GM12872 (cell line): ENCODE measurements at regions not wholly inside any gene's neighbourhood (a gene's known extent, or its start where the extent isn't known, plus 50 kb on each side); places are given as distances from the start of the nearest gene placed in this dataset.

ENCODE experiments used
- TF ChIP-seq, protein P1 (sequence below): IDR thresholded peaks from 3 replicates; pipeline ENCODE4 v1.5.1; 2011; ENCODE audit warnings: low read depth, mild to moderate bottlenecking, low read length, moderate library complexity; ENCODE audit not compliant: insufficient read depth

DNA sequence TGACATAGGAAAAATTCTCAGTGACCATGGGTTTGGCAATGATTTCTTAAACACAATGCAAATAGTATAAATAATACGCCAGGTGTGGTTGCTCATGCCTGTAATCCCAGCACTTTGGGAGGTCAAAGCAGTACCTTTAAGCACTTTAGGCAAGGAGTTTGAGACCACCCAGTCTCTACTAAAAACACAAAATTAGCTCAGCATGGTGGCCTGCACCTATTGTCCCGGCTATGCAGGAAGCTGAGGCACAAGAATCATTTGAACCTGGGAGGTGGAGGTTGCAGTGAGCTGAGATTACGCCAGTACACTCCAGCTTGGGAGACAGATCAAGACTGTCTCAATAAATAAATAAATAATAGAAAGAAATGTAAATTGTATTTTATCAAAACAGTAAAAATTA is 356.5 kb upstream of the SLITRK6 start:
- TF ChIP-seq, protein P1, sequence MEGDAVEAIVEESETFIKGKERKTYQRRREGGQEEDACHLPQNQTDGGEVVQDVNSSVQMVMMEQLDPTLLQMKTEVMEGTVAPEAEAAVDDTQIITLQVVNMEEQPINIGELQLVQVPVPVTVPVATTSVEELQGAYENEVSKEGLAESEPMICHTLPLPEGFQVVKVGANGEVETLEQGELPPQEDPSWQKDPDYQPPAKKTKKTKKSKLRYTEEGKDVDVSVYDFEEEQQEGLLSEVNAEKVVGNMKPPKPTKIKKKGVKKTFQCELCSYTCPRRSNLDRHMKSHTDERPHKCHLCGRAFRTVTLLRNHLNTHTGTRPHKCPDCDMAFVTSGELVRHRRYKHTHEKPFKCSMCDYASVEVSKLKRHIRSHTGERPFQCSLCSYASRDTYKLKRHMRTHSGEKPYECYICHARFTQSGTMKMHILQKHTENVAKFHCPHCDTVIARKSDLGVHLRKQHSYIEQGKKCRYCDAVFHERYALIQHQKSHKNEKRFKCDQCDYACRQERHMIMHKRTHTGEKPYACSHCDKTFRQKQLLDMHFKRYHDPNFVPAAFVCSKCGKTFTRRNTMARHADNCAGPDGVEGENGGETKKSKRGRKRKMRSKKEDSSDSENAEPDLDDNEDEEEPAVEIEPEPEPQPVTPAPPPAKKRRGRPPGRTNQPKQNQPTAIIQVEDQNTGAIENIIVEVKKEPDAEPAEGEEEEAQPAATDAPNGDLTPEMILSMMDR, result no peak

DNA sequence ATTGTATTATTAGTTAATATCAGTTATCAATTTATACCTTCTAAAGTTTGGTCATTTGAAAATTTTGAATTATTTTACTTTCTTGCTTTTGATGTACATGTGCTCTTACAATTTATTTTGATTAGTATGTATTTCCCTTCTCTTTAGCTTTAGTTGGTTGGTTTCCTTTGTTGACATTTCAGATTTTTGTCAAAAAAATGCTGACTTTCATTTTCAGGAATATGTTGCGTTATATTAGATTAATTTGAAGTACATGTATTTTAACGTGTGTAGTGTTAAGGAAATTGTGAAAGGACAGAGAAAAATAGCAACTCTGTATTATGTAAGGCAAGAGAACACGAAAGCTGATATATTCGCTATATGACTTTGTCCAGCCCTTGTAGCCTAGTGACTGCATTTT is 342.9 kb upstream of the SLITRK6 start:
- TF ChIP-seq, protein P1, result no peak

DNA sequence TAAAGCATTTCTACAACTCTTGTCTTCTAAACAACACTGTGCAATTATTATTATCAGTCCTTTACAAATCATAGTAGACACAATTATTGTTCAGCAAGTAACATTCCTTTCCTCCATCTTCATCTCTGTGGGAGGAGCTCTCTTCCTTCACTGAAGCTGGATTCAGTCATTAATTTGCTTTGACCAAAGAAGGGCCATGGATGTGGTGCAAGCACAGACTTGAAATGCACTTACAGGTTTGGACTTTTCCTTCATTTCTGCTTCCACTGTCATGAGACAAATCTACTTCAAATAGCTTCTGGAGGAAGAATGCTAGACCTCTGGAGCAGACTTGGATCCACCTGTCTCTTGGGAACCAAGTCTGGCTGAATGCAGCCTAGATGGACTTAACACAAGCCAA is 336.6 kb upstream of the SLITRK6 start:
- TF ChIP-seq, protein P1, result no peak

DNA sequence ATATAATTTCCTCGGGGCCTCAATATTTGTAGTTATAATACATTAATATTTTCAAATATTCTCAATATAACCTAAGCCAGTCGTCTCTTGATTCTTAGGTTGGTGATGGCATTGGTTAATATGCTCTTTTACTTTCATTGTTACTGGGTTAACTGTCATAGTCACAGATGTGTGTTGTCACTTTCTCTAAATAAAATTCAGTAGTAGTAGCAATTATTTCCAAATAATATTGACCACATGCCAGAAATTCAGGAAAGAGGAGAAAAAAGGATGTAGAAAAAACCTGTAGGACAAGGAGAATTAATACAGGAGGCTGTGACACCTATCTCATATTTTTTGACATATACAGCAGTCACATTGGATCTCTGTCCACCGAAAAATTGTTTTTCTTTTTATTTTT is 322.7 kb upstream of the SLITRK6 start:
- TF ChIP-seq, protein P1, result no peak

DNA sequence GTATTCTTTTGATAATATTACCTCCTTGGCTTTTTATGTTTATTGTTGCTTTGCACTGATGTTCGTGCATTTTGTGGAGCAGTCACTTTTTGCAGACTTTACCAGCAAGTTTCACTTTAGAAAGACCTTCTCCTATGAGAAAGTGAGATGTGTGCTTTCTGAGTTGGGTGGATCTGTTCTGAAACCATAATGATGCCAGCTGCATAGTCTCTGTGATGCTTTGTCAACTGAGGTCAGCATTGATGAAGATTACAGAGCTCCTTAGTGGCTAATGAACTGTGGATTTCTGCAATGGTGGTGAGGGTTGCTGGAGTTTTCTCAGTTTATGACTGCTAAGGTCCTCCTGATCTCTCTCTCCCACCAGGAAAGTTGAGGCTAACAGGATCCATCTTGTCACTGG is 309.9 kb upstream of the SLITRK6 start:
- TF ChIP-seq, protein P1, result no peak

DNA sequence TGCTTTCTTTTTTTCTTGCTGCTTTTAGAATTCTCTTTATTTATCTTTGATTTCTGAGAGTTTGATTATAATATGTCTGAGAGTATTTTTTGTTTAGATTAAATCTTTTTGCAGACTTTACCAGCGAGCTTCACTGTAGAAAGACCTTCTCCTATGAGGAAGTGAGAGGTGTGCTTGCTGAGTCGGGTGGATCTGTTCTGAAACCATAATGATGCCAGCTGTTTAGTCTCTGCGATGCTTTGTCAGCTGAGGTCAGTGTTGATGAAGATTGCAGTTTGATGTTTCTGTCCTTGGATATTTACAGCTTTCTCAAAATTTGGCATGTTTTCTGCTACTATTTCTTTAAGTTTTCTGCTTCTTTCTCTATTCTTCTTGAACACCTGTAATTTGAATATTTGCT is 309.1 kb upstream of the SLITRK6 start:
- TF ChIP-seq, protein P1, result no peak

DNA sequence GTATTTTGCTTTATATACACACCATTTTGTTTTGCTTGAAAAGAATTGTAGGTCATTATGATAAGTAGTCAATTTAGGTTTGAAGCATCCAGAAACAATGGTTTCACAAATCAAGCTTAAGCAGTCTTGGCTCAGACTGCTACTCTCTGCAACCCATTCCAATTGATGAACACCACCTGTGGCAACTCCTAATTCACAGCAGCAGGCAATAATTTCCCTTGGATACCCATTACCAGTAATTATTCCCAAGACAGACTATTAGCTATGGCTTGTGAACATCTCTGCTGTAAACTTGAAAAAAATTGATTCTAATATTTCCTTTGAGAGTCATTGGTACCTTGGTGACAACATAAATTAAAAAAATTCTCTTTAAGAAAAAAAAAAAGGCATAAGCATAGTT is 299.3 kb upstream of the SLITRK6 start:
- TF ChIP-seq, protein P1, result no peak

DNA sequence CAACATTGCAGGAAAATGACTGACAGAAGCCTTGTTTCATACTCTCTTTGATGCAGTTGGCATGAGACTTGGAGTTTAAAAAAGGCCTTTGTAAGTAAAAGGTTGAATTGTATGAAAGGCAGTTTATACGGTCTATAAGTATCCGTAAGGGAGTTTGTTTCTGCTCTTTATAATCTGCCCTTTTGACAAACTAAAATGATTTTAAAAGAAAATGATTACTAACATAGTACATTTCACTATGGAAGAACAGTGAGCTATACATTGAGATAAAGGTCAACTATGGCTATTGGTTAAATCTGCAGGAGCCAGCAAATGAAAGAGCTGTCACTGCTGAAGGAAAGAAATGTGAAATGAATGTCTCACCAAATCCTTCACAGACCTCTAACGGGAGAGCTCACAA is 296.1 kb upstream of the SLITRK6 start:
- TF ChIP-seq, protein P1, result no peak
